Thyroid gland (tissue), 4 donors: ENCODE measurements at regions not wholly inside any gene's neighbourhood (a gene's known extent, or its start where the extent isn't known, plus 50 kb on each side); places are given as distances from the start of the nearest gene placed in this dataset.

Source experiments
- CTCF ChIP-seq, 6 experiments: fragments of 200-600 bp in 3 of 6; fragments of 450-650 bp in 3 of 6; sonication (generic) in 3 of 6; IDR thresholded peaks; one replicate each; pipeline ENCODE4 v1.5.1; 2016 to 2019; ENCODE audit warnings: antibody characterized with exemption in 6 of 6, mild to moderate bottlenecking in 2 of 6, inconsistent platforms in 1 of 6, moderate library complexity in 1 of 6
- POLR2A ChIP-seq, 2 donors: fragments of 450-650 bp; IDR thresholded peaks; one replicate each; pipeline ENCODE4 v1.6.1; 2017; ENCODE audit warnings: antibody characterized with exemption in 2 of 2, mild to moderate bottlenecking in 2 of 2, moderate library complexity in 1 of 2

- TF ChIP-seq CTCF (IDR thresholded peaks at IDR 0.05) (no peak), POLR2A (IDR thresholded peaks at IDR 0.05) (no peak)
Measured at GRCh38 chr11:109796253-109796652, 296.9 kb upstream of the ZC3H12C start.
